Upper lobe of left lung (tissue), 4 donors: ENCODE measurements at regions not wholly inside any gene's neighbourhood (a gene's known extent, or its start where the extent isn't known, plus 50 kb on each side); places are given as distances from the start of the nearest gene placed in this dataset.
"Not testable (repeated sequence)": the region's sequence is repeated elsewhere in the genome, so short reads cannot be mapped to it uniquely, and the experiment has no call there.

Experiments
- CTCF ChIP-seq, 6 experiments: fragments of 450-650 bp in 4 of 6; fragments of 200-600 bp in 2 of 6; sonication (generic) in 2 of 6; IDR thresholded peaks; one replicate each; pipeline ENCODE4 v1.5.1; 2016 to 2019; ENCODE audit warnings: antibody characterized with exemption in 6 of 6
- POLR2AphosphoS5 ChIP-seq, 2 donors: sonication (generic); formaldehyde crosslinking; IDR thresholded peaks; one replicate each; pipeline ENCODE4 v1.5.1; 2017; ENCODE audit warnings: antibody characterized with exemption in 2 of 2

DNA sequence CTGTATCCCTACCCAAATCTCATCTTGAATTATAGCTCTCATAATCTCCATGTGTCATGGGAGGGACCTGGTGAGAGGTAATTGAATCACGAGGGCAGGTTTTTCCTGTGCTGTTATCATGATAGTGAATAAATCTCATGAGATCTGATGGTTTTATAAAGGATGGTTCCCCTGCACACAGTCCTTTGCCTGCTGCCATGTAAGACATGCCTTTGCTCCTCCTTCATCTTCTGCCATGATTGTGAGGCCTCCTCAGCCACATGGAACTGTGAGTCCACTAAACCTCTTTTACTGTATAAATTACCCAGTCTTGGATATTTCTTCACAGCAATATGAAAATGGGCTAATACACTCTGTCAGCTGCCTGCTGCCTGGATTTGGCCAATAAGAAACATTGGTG, 133.8 kb upstream of the POU3F1 start:
- TF ChIP-seq POLR2AphosphoS5, CTCF (IDR thresholded peaks at IDR 0.05): not testable (repeated sequence)
